ENCODE measurements at regions not wholly inside any gene's neighbourhood (a gene's known extent, or its start where the extent isn't known, plus 50 kb on each side); places are given as distances from the start of the nearest gene placed in this dataset.

- Mint-ChIP-seq H3K27me3 (no peaks in the 10 kb centered on the region), H3K9me3 (no peaks in the 10 kb centered on the region), H3K27ac (peak overlapping the region; percentile 7), H3K36me3 (ENCODE audit: low read depth) (no peaks in the 10 kb centered on the region), H3K4me1 (ENCODE audit: low read depth) (peaks cover 22% of the 10 kb centered on the region), H3K4me3 (no peak overlapping the region)
- intact Hi-C loops (cut with micrococcal nuclease) = no loop called here
- DNase-seq (no peak), ATAC-seq (peak; percentile 47)
- POLR2A ChIA-PET = interaction anchor here (1.1 kb wide), 1 partner anchor 8 kb away, joined by 3 read pairs; no protein-coding TSS in a partner anchor
- CTCF ChIA-PET = interaction anchor here (1.3 to 2.4 kb wide), 2 partner anchors 10 to 43 kb away, joined by 4 to 10 read pairs; no protein-coding TSS in a partner anchor
- TF ChIP-seq CTCF (IDR thresholded peaks at IDR 0.05) = no peak
Measured at GRCh38 chr11:86151174-86152005, 82.5 kb upstream of the PICALM start.

GRCh38 chr11:86150847-86151173 lies 81.9 kb upstream of the PICALM start:
- ChIA-PET CTCF (interaction anchor here (1.3 to 2.4 kb wide), 2 partner anchors 11 to 43 kb away, joined by 4 to 10 read pairs; no protein-coding TSS in a partner anchor), POLR2A (interaction anchor here (1.1 kb wide), 1 partner anchor 9 kb away, joined by 3 read pairs; no protein-coding TSS in a partner anchor)
- Mint-ChIP-seq H3K9me3 (no peaks in the 10 kb centered on the region), H3K36me3 (ENCODE audit: low read depth) (no peaks in the 10 kb centered on the region), H3K4me3 (no peak overlapping the region), H3K27me3 (no peaks in the 10 kb centered on the region), H3K27ac (no peak overlapping the region), H3K4me1 (ENCODE audit: low read depth) (peaks cover 22% of the 10 kb centered on the region)
- DNase-seq = no peak
- no peak for TF ChIP-seq CTCF (IDR thresholded peaks at IDR 0.05)
- ATAC-seq = no peak
- intact Hi-C loops (cut with micrococcal nuclease) = no loop called here

- no peaks in the 10 kb centered on the region for H3K36me3 Mint-ChIP-seq (ENCODE audit: low read depth)
- intact Hi-C loops (cut with micrococcal nuclease) = no loop called here
- ATAC-seq (no peak), DNase-seq (no peak)
- H3K4me3 Mint-ChIP-seq = no peak overlapping the region
- no peak overlapping the region for H3K27ac Mint-ChIP-seq
- no peaks in the 10 kb centered on the region for H3K9me3 Mint-ChIP-seq
- ChIA-PET CTCF (interaction anchor here (2.4 kb wide), 1 partner anchor 12 kb away, joined by 10 read pairs; no protein-coding TSS in a partner anchor), POLR2A (no interaction called here)
- peaks cover 22% of the 10 kb centered on the region for H3K4me1 Mint-ChIP-seq (ENCODE audit: low read depth)
- TF ChIP-seq CTCF (IDR thresholded peaks at IDR 0.05) = no peak
- no peaks in the 10 kb centered on the region for H3K27me3 Mint-ChIP-seq
Measured at GRCh38 chr11:86149792-86150191, 80.9 kb upstream of the PICALM start.

- Mint-ChIP-seq H3K27ac (no peak overlapping the region), H3K27me3 (no peaks in the 10 kb centered on the region), H3K4me3 (no peak overlapping the region), H3K9me3 (no peaks in the 10 kb centered on the region), H3K4me1 (ENCODE audit: low read depth) (peaks cover 30% of the 10 kb centered on the region), H3K36me3 (ENCODE audit: low read depth) (no peaks in the 10 kb centered on the region)
- intact Hi-C loops (cut with micrococcal nuclease) = no loop called here
- DNase-seq = no peak
- POLR2A ChIA-PET = interaction anchor here (1.0 kb wide), 1 partner anchor 400 kb away, joined by 4 read pairs; no protein-coding TSS in a partner anchor
- CTCF ChIA-PET = interaction anchor here (0.8 to 2.5 kb wide), 3 partner anchors 41 to 118 kb away, joined by 3 to 11 read pairs (median 3); no protein-coding TSS in a partner anchor
- no peak for TF ChIP-seq CTCF (IDR thresholded peaks at IDR 0.05)
- ATAC-seq = no peak
Measured at GRCh38 chr11:86148345-86148747, 79.5 kb upstream of the PICALM start.

- DNase-seq = no peak
- Mint-ChIP-seq H3K27me3 (no peaks in the 10 kb centered on the region), H3K36me3 (ENCODE audit: low read depth) (no peaks in the 10 kb centered on the region), H3K9me3 (no peaks in the 10 kb centered on the region), H3K4me3 (no peak overlapping the region), H3K27ac (no peak overlapping the region), H3K4me1 (ENCODE audit: low read depth) (peaks cover 24% of the 10 kb centered on the region)
- ChIA-PET CTCF (interaction anchor here (1.3 to 2.5 kb wide), 3 partner anchors 10 to 47 kb away, joined by 3 to 11 read pairs (median 5); no protein-coding TSS in a partner anchor), POLR2A (interaction anchor here (0.6 to 1.5 kb wide), 4 partner anchors 14 to 27 kb away, joined by 3 to 6 read pairs (median 4); no protein-coding TSS in a partner anchor)
- no peak for TF ChIP-seq CTCF (IDR thresholded peaks at IDR 0.05)
- no peak for ATAC-seq
- intact Hi-C loops (cut with micrococcal nuclease) = no loop called here
Measured at GRCh38 chr11:86147004-86147403, 78.1 kb upstream of the PICALM start.
